HEK293 (cell line): ENCODE measurements at regions not wholly inside any gene's neighbourhood (a gene's known extent, or its start where the extent isn't known, plus 50 kb on each side); places are given as distances from the start of the nearest gene placed in this dataset.

Experiments used
- CTCF ChIA-PET: fragments of 350-600 bp; formaldehyde crosslinking; extraction: SDS; loops from one replicate; lab custom pipeline; 2021; ENCODE audit warnings: antibody characterized with exemption; lab: Yijun Ruan, JAX
- POLR2A ChIA-PET: fragments of 300-600 bp; formaldehyde crosslinking; extraction: SDS; loops from one replicate; lab custom pipeline; 2020; ENCODE audit warnings: antibody characterized with exemption, inconsistent platforms; lab: Yijun Ruan, JAX
- H3K27ac ChIP-seq: fragments of 200-500 bp; sonication (Bioruptor generic); 2 replicates; pipeline ENCODE4 v1.5.1; 2014; ENCODE audit warnings: low read depth, low read length, control low read depth, inconsistent platforms; ENCODE audit errors: extremely low read depth
- H3K36me3 ChIP-seq, 2 experiments: fragments of 200-500 bp in 1 of 2; sonication (Bioruptor generic) in 1 of 2; 1 replicate in 1 of 2; 2 replicates in 1 of 2; pipeline ENCODE4 v1.5.1; 2014 to 2017; ENCODE audit warnings: inconsistent platforms in 2 of 2, low read length in 2 of 2; ENCODE audit not compliant: control insufficient read depth in 2 of 2, insufficient read depth in 1 of 2
- H3K4me1 ChIP-seq: fragments of 200-500 bp; sonication (Bioruptor generic); 2 replicates; pipeline ENCODE4 v1.5.1; 2014; ENCODE audit warnings: mild to moderate bottlenecking, low read length, inconsistent platforms; ENCODE audit not compliant: control insufficient read depth, insufficient read depth
- H3K4me3 ChIP-seq: 2 replicates; pipeline ENCODE4 v1.5.1; 2011; ENCODE audit warnings: low read depth, mild to moderate bottlenecking, control low read depth, low read length, moderate library complexity
- H3K9me3 ChIP-seq: fragments of 200-500 bp; sonication (Bioruptor generic); 2 replicates; pipeline ENCODE4 v1.5.1; 2014; ENCODE audit warnings: low read depth, low read length, inconsistent platforms; ENCODE audit not compliant: control insufficient read depth, insufficient read depth
- HOXA7 ChIP-seq: sonication (generic); formaldehyde crosslinking; IDR thresholded peaks from 2 replicates; pipeline ENCODE4 v1.8.1; 2022; ENCODE audit warnings: missing genetic modification reagents, borderline replicate concordance
- ZIC2 ChIP-seq: fragments of 450-650 bp; formaldehyde crosslinking; IDR thresholded peaks from 2 replicates; pipeline ENCODE4 v1.5.1; 2016; ENCODE audit warnings: missing biosample characterization, missing genetic modification characterization
- ZNF10 ChIP-seq: fragments of 450-650 bp; formaldehyde crosslinking; IDR thresholded peaks from 2 replicates; pipeline ENCODE4 v1.5.1; 2017; ENCODE audit warnings: missing biosample characterization, missing genetic modification characterization
- ZNF175 ChIP-seq: fragments of 450-650 bp; formaldehyde crosslinking; IDR thresholded peaks from 2 replicates; pipeline ENCODE4 v1.5.1; 2016; ENCODE audit warnings: missing biosample characterization, missing genetic modification characterization
- ZNF335 ChIP-seq: fragments of 450-650 bp; formaldehyde crosslinking; conservative IDR thresholded peaks from 2 replicates; pipeline ENCODE4 v1.5.1; 2016; ENCODE audit warnings: missing biosample characterization, missing genetic modification characterization
- ZNF366 ChIP-seq: fragments of 450-650 bp; formaldehyde crosslinking; conservative IDR thresholded peaks from 2 replicates; pipeline ENCODE4 v1.5.1; 2016; ENCODE audit warnings: missing biosample characterization, missing genetic modification characterization
- ZNF404 ChIP-seq: fragments of 450-650 bp; formaldehyde crosslinking; IDR thresholded peaks from 2 replicates; pipeline ENCODE4 v1.5.1; 2017; ENCODE audit warnings: missing biosample characterization, missing genetic modification characterization
- ZNF416 ChIP-seq: fragments of 450-650 bp; formaldehyde crosslinking; IDR thresholded peaks from 2 replicates; pipeline ENCODE4 v1.5.1; 2016; ENCODE audit warnings: missing biosample characterization, missing genetic modification characterization
- ZNF423 ChIP-seq: fragments of 450-650 bp; formaldehyde crosslinking; IDR thresholded peaks from 2 replicates; pipeline ENCODE4 v1.5.1; 2016; ENCODE audit warnings: missing biosample characterization, missing genetic modification characterization
- ZNF571 ChIP-seq: fragments of 450-650 bp; formaldehyde crosslinking; IDR thresholded peaks from 2 replicates; pipeline ENCODE4 v1.5.0; 2017; ENCODE audit warnings: missing biosample characterization, missing genetic modification characterization
- ZNF707 ChIP-seq: fragments of 450-650 bp; formaldehyde crosslinking; IDR thresholded peaks from 2 replicates; pipeline ENCODE4 v1.5.1; 2016; ENCODE audit warnings: missing biosample characterization, missing genetic modification characterization
- ZNF792 ChIP-seq: fragments of 450-650 bp; formaldehyde crosslinking; IDR thresholded peaks from 2 replicates; pipeline ENCODE4 v1.5.1; 2016; ENCODE audit warnings: missing biosample characterization, missing genetic modification characterization
- ZXDB ChIP-seq: fragments of 450-650 bp; formaldehyde crosslinking; IDR thresholded peaks from 2 replicates; pipeline ENCODE4 v1.5.1; 2016; ENCODE audit warnings: missing biosample characterization, missing genetic modification characterization
- TF ChIP-seq, protein P1 (sequence below): fragments of 450-650 bp; formaldehyde crosslinking; IDR thresholded peaks from 2 replicates; pipeline ENCODE4; 2016; ENCODE audit warnings: missing biosample characterization, missing genetic modification characterization
- TF ChIP-seq, protein P2 (sequence below): fragments of 450-650 bp; formaldehyde crosslinking; IDR thresholded peaks from 2 replicates; pipeline ENCODE4 v1.5.1; 2016; ENCODE audit warnings: missing biosample characterization, missing genetic modification characterization
- TF ChIP-seq, protein P3 (sequence below): fragments of 450-650 bp; formaldehyde crosslinking; IDR thresholded peaks from 2 replicates; pipeline ENCODE4 v1.5.1; 2016; ENCODE audit warnings: missing biosample characterization, missing genetic modification characterization, borderline replicate concordance
- TF ChIP-seq, protein P4 (sequence below): fragments of 450-650 bp; formaldehyde crosslinking; IDR thresholded peaks from 2 replicates; pipeline ENCODE4 v1.5.1; 2016; ENCODE audit warnings: missing biosample characterization, missing genetic modification characterization
- TF ChIP-seq, protein P5 (sequence below): fragments of 450-650 bp; formaldehyde crosslinking; IDR thresholded peaks from 2 replicates; pipeline ENCODE4 v1.5.0; 2017; ENCODE audit warnings: missing biosample characterization, missing genetic modification characterization, borderline replicate concordance

DNA sequence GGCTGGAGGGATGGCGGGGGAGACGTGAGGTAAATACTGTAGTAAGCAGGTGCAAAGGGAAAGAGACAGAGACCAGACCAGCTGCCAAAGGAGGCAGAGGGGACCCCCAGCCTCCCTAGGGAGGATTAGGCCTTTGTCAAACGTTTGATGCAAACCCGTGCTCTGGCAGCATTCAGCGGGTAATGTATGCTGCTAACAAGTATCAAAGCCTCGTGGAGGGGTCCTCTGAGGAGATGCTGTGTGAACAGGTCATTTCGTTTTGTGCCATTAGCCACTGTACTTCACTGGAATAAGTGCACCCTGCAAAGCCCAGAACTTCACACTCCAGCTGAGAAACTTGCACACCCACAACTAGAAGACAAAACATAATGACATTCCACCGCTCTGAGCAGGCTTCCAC, 644.5 kb downstream of the NPHP4 start:
- POLR2A ChIA-PET: no interaction called here
- H3K9me3 ChIP-seq: no peaks in the 10 kb centered on the region
- H3K4me1 ChIP-seq: no peaks in the 10 kb centered on the region
- TF ChIP-seq ZNF792 (tag by site-specific recombination) (no peak), ZNF366 (no peak), ZNF175 (no peak), ZNF404 (no peak), ZNF416 (no peak), ZXDB (no peak), HOXA7 (CRISPR knock-in tag) (no peak), ZNF10 (tag by site-specific recombination) (no peak), ZNF335 (tag by site-specific recombination) (no peak), ZNF707 (no peak), ZIC2 (tag by site-specific recombination) (no peak)
- TF ChIP-seq, protein P1, sequence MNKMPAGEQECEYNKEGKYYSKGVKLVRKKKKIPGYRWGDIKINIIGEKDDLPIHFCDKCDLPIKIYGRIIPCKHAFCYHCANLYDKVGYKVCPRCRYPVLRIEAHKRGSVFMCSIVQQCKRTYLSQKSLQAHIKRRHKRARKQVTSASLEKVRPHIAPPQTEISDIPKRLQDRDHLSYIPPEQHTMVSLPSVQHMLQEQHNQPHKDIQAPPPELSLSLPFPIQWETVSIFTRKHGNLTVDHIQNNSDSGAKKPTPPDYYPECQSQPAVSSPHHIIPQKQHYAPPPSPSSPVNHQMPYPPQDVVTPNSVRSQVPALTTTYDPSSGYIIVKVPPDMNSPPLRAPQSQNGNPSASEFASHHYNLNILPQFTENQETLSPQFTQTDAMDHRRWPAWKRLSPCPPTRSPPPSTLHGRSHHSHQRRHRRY (tag by site-specific recombination): no peak
- TF ChIP-seq, protein P2, sequence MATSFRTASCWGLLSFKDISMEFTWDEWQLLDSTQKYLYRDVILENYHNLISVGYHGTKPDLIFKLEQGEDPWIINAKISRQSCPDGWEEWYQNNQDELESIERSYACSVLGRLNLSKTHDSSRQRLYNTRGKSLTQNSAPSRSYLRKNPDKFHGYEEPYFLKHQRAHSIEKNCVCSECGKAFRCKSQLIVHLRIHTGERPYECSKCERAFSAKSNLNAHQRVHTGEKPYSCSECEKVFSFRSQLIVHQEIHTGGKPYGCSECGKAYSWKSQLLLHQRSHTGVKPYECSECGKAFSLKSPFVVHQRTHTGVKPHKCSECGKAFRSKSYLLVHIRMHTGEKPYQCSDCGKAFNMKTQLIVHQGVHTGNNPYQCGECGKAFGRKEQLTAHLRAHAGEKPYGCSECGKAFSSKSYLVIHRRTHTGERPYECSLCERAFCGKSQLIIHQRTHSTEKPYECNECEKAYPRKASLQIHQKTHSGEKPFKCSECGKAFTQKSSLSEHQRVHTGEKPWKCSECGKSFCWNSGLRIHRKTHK (tag by site-specific recombination): no peak
- TF ChIP-seq, protein P3, sequence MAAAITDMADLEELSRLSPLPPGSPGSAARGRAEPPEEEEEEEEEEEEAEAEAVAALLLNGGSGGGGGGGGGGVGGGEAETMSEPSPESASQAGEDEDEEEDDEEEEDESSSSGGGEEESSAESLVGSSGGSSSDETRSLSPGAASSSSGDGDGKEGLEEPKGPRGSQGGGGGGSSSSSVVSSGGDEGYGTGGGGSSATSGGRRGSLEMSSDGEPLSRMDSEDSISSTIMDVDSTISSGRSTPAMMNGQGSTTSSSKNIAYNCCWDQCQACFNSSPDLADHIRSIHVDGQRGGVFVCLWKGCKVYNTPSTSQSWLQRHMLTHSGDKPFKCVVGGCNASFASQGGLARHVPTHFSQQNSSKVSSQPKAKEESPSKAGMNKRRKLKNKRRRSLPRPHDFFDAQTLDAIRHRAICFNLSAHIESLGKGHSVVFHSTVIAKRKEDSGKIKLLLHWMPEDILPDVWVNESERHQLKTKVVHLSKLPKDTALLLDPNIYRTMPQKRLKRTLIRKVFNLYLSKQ (tag by site-specific recombination): no peak
- TF ChIP-seq, protein P4, sequence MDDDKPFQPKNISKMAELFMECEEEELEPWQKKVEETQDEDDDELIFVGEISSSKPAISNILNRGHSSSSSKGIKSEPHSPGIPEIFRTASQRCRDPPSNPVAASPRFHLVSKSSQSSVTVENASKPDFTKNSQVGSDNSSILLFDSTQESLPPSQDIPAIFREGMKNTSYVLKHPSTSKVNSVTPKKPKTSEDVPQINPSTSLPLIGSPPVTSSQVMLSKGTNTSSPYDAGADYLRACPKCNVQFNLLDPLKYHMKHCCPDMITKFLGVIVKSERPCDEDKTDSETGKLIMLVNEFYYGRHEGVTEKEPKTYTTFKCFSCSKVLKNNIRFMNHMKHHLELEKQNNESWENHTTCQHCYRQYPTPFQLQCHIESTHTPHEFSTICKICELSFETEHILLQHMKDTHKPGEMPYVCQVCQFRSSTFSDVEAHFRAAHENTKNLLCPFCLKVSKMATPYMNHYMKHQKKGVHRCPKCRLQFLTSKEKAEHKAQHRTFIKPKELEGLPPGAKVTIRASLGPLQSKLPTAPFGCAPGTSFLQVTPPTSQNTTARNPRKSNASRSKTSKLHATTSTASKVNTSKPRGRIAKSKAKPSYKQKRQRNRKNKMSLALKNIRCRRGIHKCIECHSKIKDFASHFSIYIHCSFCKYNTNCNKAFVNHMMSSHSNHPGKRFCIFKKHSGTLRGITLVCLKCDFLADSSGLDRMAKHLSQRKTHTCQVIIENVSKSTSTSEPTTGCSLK (tag by site-specific recombination): no peak
- TF ChIP-seq, protein P5, sequence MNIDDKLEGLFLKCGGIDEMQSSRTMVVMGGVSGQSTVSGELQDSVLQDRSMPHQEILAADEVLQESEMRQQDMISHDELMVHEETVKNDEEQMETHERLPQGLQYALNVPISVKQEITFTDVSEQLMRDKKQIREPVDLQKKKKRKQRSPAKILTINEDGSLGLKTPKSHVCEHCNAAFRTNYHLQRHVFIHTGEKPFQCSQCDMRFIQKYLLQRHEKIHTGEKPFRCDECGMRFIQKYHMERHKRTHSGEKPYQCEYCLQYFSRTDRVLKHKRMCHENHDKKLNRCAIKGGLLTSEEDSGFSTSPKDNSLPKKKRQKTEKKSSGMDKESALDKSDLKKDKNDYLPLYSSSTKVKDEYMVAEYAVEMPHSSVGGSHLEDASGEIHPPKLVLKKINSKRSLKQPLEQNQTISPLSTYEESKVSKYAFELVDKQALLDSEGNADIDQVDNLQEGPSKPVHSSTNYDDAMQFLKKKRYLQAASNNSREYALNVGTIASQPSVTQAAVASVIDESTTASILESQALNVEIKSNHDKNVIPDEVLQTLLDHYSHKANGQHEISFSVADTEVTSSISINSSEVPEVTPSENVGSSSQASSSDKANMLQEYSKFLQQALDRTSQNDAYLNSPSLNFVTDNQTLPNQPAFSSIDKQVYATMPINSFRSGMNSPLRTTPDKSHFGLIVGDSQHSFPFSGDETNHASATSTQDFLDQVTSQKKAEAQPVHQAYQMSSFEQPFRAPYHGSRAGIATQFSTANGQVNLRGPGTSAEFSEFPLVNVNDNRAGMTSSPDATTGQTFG (tag by site-specific recombination): no peak
- no peaks in the 10 kb centered on the region for H3K36me3 ChIP-seq
- no peak overlapping the region for H3K4me3 ChIP-seq
- H3K27ac ChIP-seq: no peak overlapping the region
- CTCF ChIA-PET: no interaction called here

DNA sequence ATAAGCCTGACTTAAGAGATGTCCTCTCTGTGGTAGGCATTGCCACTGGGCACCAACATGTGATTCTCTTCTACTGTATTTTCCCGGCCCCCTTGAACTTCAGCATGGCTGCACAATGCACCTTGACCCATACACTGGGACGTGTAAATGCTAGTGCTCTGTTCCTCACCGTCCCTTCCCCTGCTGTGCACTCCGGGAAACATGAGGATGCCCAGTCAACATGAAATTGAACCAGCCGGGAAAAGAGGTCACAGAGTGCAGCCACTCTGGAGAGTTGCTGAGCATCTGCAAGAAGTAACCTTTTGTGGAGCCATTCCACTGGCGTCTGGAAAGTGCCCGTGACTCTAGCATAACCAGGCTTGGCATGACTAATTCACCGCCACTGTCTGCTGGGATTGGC, 646.7 kb downstream of the NPHP4 start:
- Histone ChIP-seq H3K4me3 (no peak overlapping the region), H3K27ac (no peak overlapping the region)
- CTCF ChIA-PET: no interaction called here
- TF ChIP-seq ZNF423 (tag by site-specific recombination): no peak
- TF ChIP-seq ZNF571 (tag by site-specific recombination): no peak
- TF ChIP-seq, all 188 proteins: peak for 0
- Histone ChIP-seq H3K36me3 (no peaks in the 10 kb centered on the region), H3K9me3 (no peaks in the 10 kb centered on the region), H3K4me1 (no peaks in the 10 kb centered on the region)
- POLR2A ChIA-PET: no interaction called here
